HEK293 (cell line): ENCODE measurements at regions not wholly inside any gene's neighbourhood (a gene's known extent, or its start where the extent isn't known, plus 50 kb on each side); places are given as distances from the start of the nearest gene placed in this dataset.

Experiments
- CTCF ChIA-PET: fragments of 350-600 bp; formaldehyde crosslinking; extraction: SDS; loops from one replicate; lab custom pipeline; 2021; ENCODE audit warnings: antibody characterized with exemption; lab: Yijun Ruan, JAX
- POLR2A ChIA-PET: fragments of 300-600 bp; formaldehyde crosslinking; extraction: SDS; loops from one replicate; lab custom pipeline; 2020; ENCODE audit warnings: antibody characterized with exemption, inconsistent platforms; lab: Yijun Ruan, JAX
- H3K27ac ChIP-seq: fragments of 200-500 bp; sonication (Bioruptor generic); 2 replicates; pipeline ENCODE4 v1.5.1; 2014; ENCODE audit warnings: low read depth, low read length, control low read depth, inconsistent platforms; ENCODE audit errors: extremely low read depth
- H3K36me3 ChIP-seq, 2 experiments: fragments of 200-500 bp in 1 of 2; sonication (Bioruptor generic) in 1 of 2; 1 replicate in 1 of 2; 2 replicates in 1 of 2; pipeline ENCODE4 v1.5.1; 2014 to 2017; ENCODE audit warnings: inconsistent platforms in 2 of 2, low read length in 2 of 2; ENCODE audit not compliant: control insufficient read depth in 2 of 2, insufficient read depth in 1 of 2
- H3K4me1 ChIP-seq: fragments of 200-500 bp; sonication (Bioruptor generic); 2 replicates; pipeline ENCODE4 v1.5.1; 2014; ENCODE audit warnings: mild to moderate bottlenecking, low read length, inconsistent platforms; ENCODE audit not compliant: control insufficient read depth, insufficient read depth
- H3K4me3 ChIP-seq: 2 replicates; pipeline ENCODE4 v1.5.1; 2011; ENCODE audit warnings: low read depth, mild to moderate bottlenecking, control low read depth, low read length, moderate library complexity
- H3K9me3 ChIP-seq: fragments of 200-500 bp; sonication (Bioruptor generic); 2 replicates; pipeline ENCODE4 v1.5.1; 2014; ENCODE audit warnings: low read depth, low read length, inconsistent platforms; ENCODE audit not compliant: control insufficient read depth, insufficient read depth
- AEBP2 ChIP-seq: fragments of 450-650 bp; formaldehyde crosslinking; IDR thresholded peaks from 2 replicates; pipeline ENCODE4 v1.5.1; 2016; ENCODE audit warnings: missing biosample characterization, missing genetic modification characterization, borderline replicate concordance
- GLI2 ChIP-seq: fragments of 450-650 bp; formaldehyde crosslinking; IDR thresholded peaks from 2 replicates; pipeline ENCODE4; 2017; ENCODE audit warnings: missing biosample characterization, missing genetic modification characterization, low read depth, borderline replicate concordance
- HOXC10 ChIP-seq: sonication (generic); formaldehyde crosslinking; IDR thresholded peaks from 2 replicates; pipeline ENCODE4 v1.8.1; 2023; ENCODE audit warnings: mild to moderate bottlenecking, missing genetic modification reagents
- KLF9 ChIP-seq: fragments of 450-650 bp; formaldehyde crosslinking; IDR thresholded peaks from 2 replicates; pipeline ENCODE4 v1.5.1; 2016; ENCODE audit warnings: missing biosample characterization, missing genetic modification characterization, low read depth
- MEIS1 ChIP-seq: sonication (generic); formaldehyde crosslinking; IDR thresholded peaks from 2 replicates; pipeline ENCODE4 v1.8.1; 2022; ENCODE audit warnings: missing genetic modification reagents, mild to moderate bottlenecking, borderline replicate concordance
- PRDM10 ChIP-seq: fragments of 450-650 bp; formaldehyde crosslinking; IDR thresholded peaks from 2 replicates; pipeline ENCODE4 v1.5.1; 2016; ENCODE audit warnings: missing biosample characterization, missing genetic modification characterization
- REPIN1 ChIP-seq: fragments of 450-650 bp; formaldehyde crosslinking; IDR thresholded peaks from 2 replicates; pipeline ENCODE4 v1.5.1; 2017; ENCODE audit warnings: missing biosample characterization, missing genetic modification characterization, low read depth
- TCF7L2 ChIP-seq: IDR thresholded peaks from 2 replicates; pipeline ENCODE4 v1.6.1; 2011; ENCODE audit warnings: low read depth, mild to moderate bottlenecking, inconsistent platforms, low read length, moderate library complexity, borderline replicate concordance
- TSHZ1 ChIP-seq: fragments of 450-650 bp; formaldehyde crosslinking; IDR thresholded peaks from 2 replicates; pipeline ENCODE4 v1.5.1; 2016; ENCODE audit warnings: missing biosample characterization, missing genetic modification characterization, borderline replicate concordance
- ZBTB7A ChIP-seq: fragments of 450-650 bp; formaldehyde crosslinking; IDR thresholded peaks from 2 replicates; pipeline ENCODE4 v1.5.1; 2016; ENCODE audit warnings: low read depth, missing biosample characterization, missing genetic modification characterization
- ZFP3 ChIP-seq: fragments of 450-650 bp; formaldehyde crosslinking; IDR thresholded peaks from 2 replicates; pipeline ENCODE4 v1.5.1; 2016; ENCODE audit warnings: low read depth, missing biosample characterization, missing genetic modification characterization
- ZNF10 ChIP-seq: fragments of 450-650 bp; formaldehyde crosslinking; IDR thresholded peaks from 2 replicates; pipeline ENCODE4 v1.5.1; 2017; ENCODE audit warnings: missing biosample characterization, missing genetic modification characterization
- ZNF140 ChIP-seq: fragments of 450-650 bp; formaldehyde crosslinking; IDR thresholded peaks from 2 replicates; pipeline ENCODE4 v1.5.1; 2016; ENCODE audit warnings: missing biosample characterization, missing genetic modification characterization
- ZNF16 ChIP-seq: fragments of 450-650 bp; formaldehyde crosslinking; IDR thresholded peaks from 2 replicates; pipeline ENCODE4 v1.5.1; 2016; ENCODE audit warnings: low read depth, missing biosample characterization, missing genetic modification characterization
- ZNF19 ChIP-seq: fragments of 450-650 bp; formaldehyde crosslinking; IDR thresholded peaks from 2 replicates; pipeline ENCODE4; 2016; ENCODE audit warnings: missing biosample characterization, missing genetic modification characterization, low read depth
- ZNF354C ChIP-seq: fragments of 450-650 bp; formaldehyde crosslinking; IDR thresholded peaks from 2 replicates; pipeline ENCODE4 v1.5.1; 2016; ENCODE audit warnings: missing biosample characterization, missing genetic modification characterization, low read depth, borderline replicate concordance
- ZNF510 ChIP-seq: fragments of 450-650 bp; formaldehyde crosslinking; IDR thresholded peaks from 2 replicates; pipeline ENCODE4 v1.5.1; 2018; ENCODE audit warnings: mild to moderate bottlenecking, missing genetic modification characterization, missing biosample characterization; ENCODE audit not compliant: insufficient replicate concordance
- ZNF530 ChIP-seq: fragments of 450-650 bp; formaldehyde crosslinking; IDR thresholded peaks from 2 replicates; pipeline ENCODE4 v1.5.1; 2016; ENCODE audit warnings: low read depth, missing biosample characterization, missing genetic modification characterization
- ZNF544 ChIP-seq: fragments of 450-650 bp; formaldehyde crosslinking; IDR thresholded peaks from 2 replicates; pipeline ENCODE4 v1.5.0; 2017; ENCODE audit warnings: missing biosample characterization, missing genetic modification characterization
- ZNF560 ChIP-seq: fragments of 450-650 bp; formaldehyde crosslinking; IDR thresholded peaks from 2 replicates; pipeline ENCODE4 v1.5.1; 2017; ENCODE audit warnings: missing biosample characterization, missing genetic modification characterization, borderline replicate concordance
- ZNF585B ChIP-seq: fragments of 450-650 bp; formaldehyde crosslinking; IDR thresholded peaks from 2 replicates; pipeline ENCODE4 v1.5.1; 2016; ENCODE audit warnings: missing biosample characterization, missing genetic modification characterization
- ZNF621 ChIP-seq: fragments of 450-650 bp; formaldehyde crosslinking; IDR thresholded peaks from 2 replicates; pipeline ENCODE4 v1.5.1; 2017; ENCODE audit warnings: missing biosample characterization, missing genetic modification characterization
- ZNF664 ChIP-seq: fragments of 450-650 bp; formaldehyde crosslinking; IDR thresholded peaks from 2 replicates; pipeline ENCODE4 v1.5.1; 2016; ENCODE audit warnings: missing biosample characterization, missing genetic modification characterization
- ZNF776 ChIP-seq: fragments of 450-650 bp; formaldehyde crosslinking; IDR thresholded peaks from 2 replicates; pipeline ENCODE4 v1.5.0; 2017; ENCODE audit warnings: missing biosample characterization, missing genetic modification characterization, borderline replicate concordance
- ZNF791 ChIP-seq: fragments of 450-650 bp; formaldehyde crosslinking; IDR thresholded peaks from 2 replicates; pipeline ENCODE4 v1.5.1; 2016; ENCODE audit warnings: missing biosample characterization, missing genetic modification characterization
- TF ChIP-seq, protein P1 (sequence below): fragments of 450-650 bp; formaldehyde crosslinking; IDR thresholded peaks from 2 replicates; pipeline ENCODE4 v1.5.1; 2016; ENCODE audit warnings: missing biosample characterization, missing genetic modification characterization

- H3K36me3 ChIP-seq: no peaks in the 10 kb centered on the region
- no peaks in the 10 kb centered on the region for H3K4me1 ChIP-seq
- H3K27ac ChIP-seq: no peak overlapping the region
- H3K9me3 ChIP-seq: no peaks in the 10 kb centered on the region
- ChIA-PET POLR2A (no interaction called here), CTCF (no interaction called here)
- no peak overlapping the region for H3K4me3 ChIP-seq
- no peak for TF ChIP-seq ZNF560 (tag by site-specific recombination)
- TF ChIP-seq ZNF530: no peak
- TF ChIP-seq, protein P1, sequence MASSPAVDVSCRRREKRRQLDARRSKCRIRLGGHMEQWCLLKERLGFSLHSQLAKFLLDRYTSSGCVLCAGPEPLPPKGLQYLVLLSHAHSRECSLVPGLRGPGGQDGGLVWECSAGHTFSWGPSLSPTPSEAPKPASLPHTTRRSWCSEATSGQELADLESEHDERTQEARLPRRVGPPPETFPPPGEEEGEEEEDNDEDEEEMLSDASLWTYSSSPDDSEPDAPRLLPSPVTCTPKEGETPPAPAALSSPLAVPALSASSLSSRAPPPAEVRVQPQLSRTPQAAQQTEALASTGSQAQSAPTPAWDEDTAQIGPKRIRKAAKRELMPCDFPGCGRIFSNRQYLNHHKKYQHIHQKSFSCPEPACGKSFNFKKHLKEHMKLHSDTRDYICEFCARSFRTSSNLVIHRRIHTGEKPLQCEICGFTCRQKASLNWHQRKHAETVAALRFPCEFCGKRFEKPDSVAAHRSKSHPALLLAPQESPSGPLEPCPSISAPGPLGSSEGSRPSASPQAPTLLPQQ: no peak
- no peak for TF ChIP-seq ZNF791 (tag by site-specific recombination)
- no peak for TF ChIP-seq ZNF354C (tag by site-specific recombination)
- TF ChIP-seq AEBP2 (tag by site-specific recombination): no peak
- no peak for TF ChIP-seq HOXC10 (CRISPR knock-in tag)
- no peak for TF ChIP-seq ZNF664 (tag by site-specific recombination)
- no peak for TF ChIP-seq TCF7L2
- TF ChIP-seq ZBTB7A (tag by site-specific recombination): no peak
- no peak for TF ChIP-seq ZNF585B (tag by site-specific recombination)
- TF ChIP-seq TSHZ1 (tag by site-specific recombination): no peak
- TF ChIP-seq ZNF621 (tag by site-specific recombination): no peak
- TF ChIP-seq ZFP3: no peak
- TF ChIP-seq MEIS1: no peak
- TF ChIP-seq ZNF16 (tag by site-specific recombination): no peak
- no peak for TF ChIP-seq ZNF19 (tag by site-specific recombination)
Measured at GRCh38 chr13:85099245-85099644, 700.0 kb downstream of the SLITRK6 start.

DNA sequence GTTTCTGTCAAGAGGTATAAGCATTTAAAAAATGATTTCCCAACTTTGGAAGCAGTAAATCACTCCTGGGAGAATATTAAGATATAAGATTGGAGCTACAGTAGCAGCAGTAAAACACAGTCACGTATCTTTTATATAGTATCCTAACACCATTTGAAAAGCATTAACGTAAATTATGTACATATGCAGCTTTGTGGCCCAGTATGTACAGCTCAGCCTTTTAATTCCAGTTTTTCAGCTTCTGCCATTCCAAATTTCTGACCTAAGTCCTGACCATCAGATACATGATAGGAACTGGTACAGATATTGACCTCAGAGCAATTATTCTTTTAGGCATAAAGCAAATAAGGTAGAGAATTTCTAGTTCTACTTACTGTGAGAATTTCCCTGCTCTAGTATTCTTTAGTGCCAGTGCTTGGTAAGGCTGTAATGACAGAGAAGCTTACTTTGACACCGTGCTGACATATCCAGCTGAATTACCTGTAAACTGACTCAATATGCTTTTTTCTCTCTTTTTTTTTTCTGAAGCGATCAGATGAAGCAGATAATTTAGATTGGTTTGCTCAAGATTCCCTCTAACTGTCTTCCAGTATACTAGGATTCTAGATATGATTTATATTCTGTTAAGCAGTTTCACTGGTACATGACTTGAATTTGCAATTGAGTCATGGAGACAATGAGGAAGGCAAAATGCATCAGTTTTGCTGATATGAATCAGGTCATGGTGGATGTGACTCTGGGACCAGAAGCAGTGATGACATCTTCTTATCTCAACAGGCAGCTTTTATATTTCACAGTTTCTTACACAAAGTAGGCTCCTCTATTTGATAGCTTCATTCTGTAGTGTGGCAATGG, 703.6 kb downstream of the SLITRK6 start:
- Histone ChIP-seq H3K36me3 (no peaks in the 10 kb centered on the region), H3K27ac (no peak overlapping the region), H3K4me1 (no peaks in the 10 kb centered on the region), H3K9me3 (no peaks in the 10 kb centered on the region), H3K4me3 (no peak overlapping the region)
- ChIA-PET POLR2A (no interaction called here), CTCF (no interaction called here)
- TF ChIP-seq GLI2 (tag by site-specific recombination) (no peak), ZNF140 (no peak), KLF9 (tag by site-specific recombination) (no peak), ZNF544 (no peak), PRDM10 (tag by site-specific recombination) (no peak), ZNF776 (tag by site-specific recombination) (no peak), ZNF10 (tag by site-specific recombination) (no peak), ZNF560 (tag by site-specific recombination) (no peak), ZNF510 (no peak), REPIN1 (no peak)
